ENCODE measurements at regions not wholly inside any gene's neighbourhood (a gene's known extent, or its start where the extent isn't known, plus 50 kb on each side); places are given as distances from the start of the nearest gene placed in this dataset.

DNA sequence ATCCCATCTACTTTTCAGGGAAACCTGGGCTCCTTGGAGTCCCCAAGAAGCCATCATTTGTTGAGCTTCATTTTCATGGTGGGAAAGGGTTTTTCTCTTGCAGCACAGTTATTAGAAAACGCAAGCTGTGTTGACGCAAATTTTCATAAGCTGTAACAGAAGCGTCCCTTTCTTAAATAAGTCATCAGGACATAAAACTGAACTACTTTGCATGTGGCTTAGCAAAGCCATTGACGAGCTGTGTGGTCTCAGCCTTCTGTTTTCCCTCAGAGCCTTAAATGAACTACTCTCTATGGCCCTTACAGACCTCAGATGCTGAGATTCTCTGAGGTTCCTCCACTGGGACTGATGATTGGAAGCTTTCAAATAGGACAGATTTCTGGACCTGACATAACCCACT, 85.1 kb downstream of the ARL4C start:
- TF ChIP-seq EZH2 (optimal IDR thresholded peaks at IDR 0.05; ENCODE audit: low read depth, low read length), result no peak
- TF ChIP-seq, protein P1, sequence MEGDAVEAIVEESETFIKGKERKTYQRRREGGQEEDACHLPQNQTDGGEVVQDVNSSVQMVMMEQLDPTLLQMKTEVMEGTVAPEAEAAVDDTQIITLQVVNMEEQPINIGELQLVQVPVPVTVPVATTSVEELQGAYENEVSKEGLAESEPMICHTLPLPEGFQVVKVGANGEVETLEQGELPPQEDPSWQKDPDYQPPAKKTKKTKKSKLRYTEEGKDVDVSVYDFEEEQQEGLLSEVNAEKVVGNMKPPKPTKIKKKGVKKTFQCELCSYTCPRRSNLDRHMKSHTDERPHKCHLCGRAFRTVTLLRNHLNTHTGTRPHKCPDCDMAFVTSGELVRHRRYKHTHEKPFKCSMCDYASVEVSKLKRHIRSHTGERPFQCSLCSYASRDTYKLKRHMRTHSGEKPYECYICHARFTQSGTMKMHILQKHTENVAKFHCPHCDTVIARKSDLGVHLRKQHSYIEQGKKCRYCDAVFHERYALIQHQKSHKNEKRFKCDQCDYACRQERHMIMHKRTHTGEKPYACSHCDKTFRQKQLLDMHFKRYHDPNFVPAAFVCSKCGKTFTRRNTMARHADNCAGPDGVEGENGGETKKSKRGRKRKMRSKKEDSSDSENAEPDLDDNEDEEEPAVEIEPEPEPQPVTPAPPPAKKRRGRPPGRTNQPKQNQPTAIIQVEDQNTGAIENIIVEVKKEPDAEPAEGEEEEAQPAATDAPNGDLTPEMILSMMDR (IDR thresholded peaks at IDR 0.05; ENCODE audit: low read length), result no peak
